ENCODE measurements at regions not wholly inside any gene's neighbourhood (a gene's known extent, or its start where the extent isn't known, plus 50 kb on each side); places are given as distances from the start of the nearest gene placed in this dataset.

- Histone ChIP-seq H3K27me3 (no peaks in the 10 kb centered on the region), H3K9me3 (no peaks in the 10 kb centered on the region), H3K27ac (no peak overlapping the region), H3K4me1 (no peaks in the 10 kb centered on the region), H3K4me3 (no peak overlapping the region), H3K36me3 (no peaks in the 10 kb centered on the region)
- no peak for TF ChIP-seq CTCF (IDR thresholded peaks at IDR 0.05)
- DNase-seq (peak in 1 of 4 donors; percentile 32), ATAC-seq (no peak)
- intact Hi-C loops (cut with DNase I), result no loop called here
Measured at GRCh38 chr7:10085231-10085630, 888.4 kb upstream of the PHF14 start.

DNA sequence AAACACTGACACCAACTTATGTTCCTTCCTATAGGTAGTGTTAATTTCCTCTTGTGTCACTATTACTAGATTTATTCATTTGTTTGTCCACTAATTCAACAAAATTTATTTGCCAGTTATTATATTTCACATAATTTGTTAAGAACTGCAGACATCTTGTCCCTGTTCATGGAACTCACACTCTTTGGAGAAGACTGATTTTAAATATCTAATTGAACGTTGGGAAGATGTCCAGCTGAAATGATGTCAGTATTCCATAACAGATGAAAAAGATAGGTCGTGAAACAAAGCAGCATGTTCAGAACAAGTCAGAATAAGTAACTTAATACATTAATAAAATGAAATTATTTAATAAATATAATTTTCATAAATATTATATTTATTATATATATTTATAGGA lies 873.1 kb upstream of the PHF14 start:
- Histone ChIP-seq H3K36me3 (no peaks in the 10 kb centered on the region), H3K9me3 (peaks cover 0 to 9% of the 10 kb centered on the region in 2 donors), H3K4me3 (no peak overlapping the region), H3K27me3 (no peaks in the 10 kb centered on the region), H3K4me1 (no peaks in the 10 kb centered on the region), H3K27ac (no peak overlapping the region)
- ATAC-seq (no peak), DNase-seq (no peak)
- no peak for TF ChIP-seq CTCF (IDR thresholded peaks at IDR 0.05)
- intact Hi-C loops (cut with DNase I), result no loop called here

- Histone ChIP-seq H3K9me3 (peaks cover 0 to 11% of the 10 kb centered on the region in 2 donors), H3K27me3 (no peaks in the 10 kb centered on the region), H3K27ac (no peak overlapping the region), H3K4me3 (no peak overlapping the region), H3K36me3 (no peaks in the 10 kb centered on the region), H3K4me1 (no peaks in the 10 kb centered on the region)
- no peak for TF ChIP-seq CTCF (IDR thresholded peaks at IDR 0.05)
- ATAC-seq (no peak), DNase-seq (no peak)
- intact Hi-C loops (cut with DNase I), result no loop called here
Measured at GRCh38 chr7:10101351-10101750, 872.3 kb upstream of the PHF14 start.

- Histone ChIP-seq H3K4me3 (no peak overlapping the region), H3K9me3 (peaks cover 0 to 11% of the 10 kb centered on the region in 2 donors), H3K36me3 (no peaks in the 10 kb centered on the region), H3K27ac (no peak overlapping the region), H3K27me3 (no peaks in the 10 kb centered on the region), H3K4me1 (no peaks in the 10 kb centered on the region)
- ATAC-seq (no peak), DNase-seq (no peak)
- intact Hi-C loops (cut with DNase I), result no loop called here
- TF ChIP-seq CTCF (IDR thresholded peaks at IDR 0.05), result no peak
Measured at GRCh38 chr7:10104292-10104691, 869.4 kb upstream of the PHF14 start.

- peaks cover 0 to 11% of the 10 kb centered on the region in 2 donors for H3K9me3 ChIP-seq
- no peaks in the 10 kb centered on the region for H3K4me1 ChIP-seq
- ATAC-seq, result no peak
- H3K27ac ChIP-seq, result no peak overlapping the region
- TF ChIP-seq CTCF (IDR thresholded peaks at IDR 0.05), result no peak
- no peak for DNase-seq
- H3K27me3 ChIP-seq, result no peaks in the 10 kb centered on the region
- H3K36me3 ChIP-seq, result no peaks in the 10 kb centered on the region
- H3K4me3 ChIP-seq, result no peak overlapping the region
- intact Hi-C loops (cut with DNase I), result no loop called here
Measured at GRCh38 chr7:10106609-10107008, 867.1 kb upstream of the PHF14 start.

Measured in left lung (tissue), 4 donors.